Sigmoid colon (tissue), 6 donors: ENCODE measurements at regions not wholly inside any gene's neighbourhood (a gene's known extent, or its start where the extent isn't known, plus 50 kb on each side); places are given as distances from the start of the nearest gene placed in this dataset.

ENCODE experiments used
- DNase-seq: peaks from one replicate; pipeline ENCODE4 v3.0.0-alpha.2; 2019
- H3K27ac ChIP-seq, 4 donors: fragments of 200-600 bp; sonication (generic); one replicate each; pipeline ENCODE4 v1.5.1; 2016 to 2019; ENCODE audit warnings: mild to moderate bottlenecking in 1 of 4
- H3K27me3 ChIP-seq, 3 donors: fragments of 200-600 bp; sonication (generic); one replicate each; pipeline ENCODE4 v1.5.1; 2019; ENCODE audit warnings: mild to moderate bottlenecking in 1 of 3
- H3K36me3 ChIP-seq, 4 donors: fragments of 200-600 bp; sonication (generic); one replicate each; pipeline ENCODE4 v1.5.1; 2016 to 2019
- H3K4me1 ChIP-seq, 4 donors: fragments of 200-600 bp; sonication (generic); one replicate each; pipeline ENCODE4 v1.5.1; 2017 to 2019
- H3K4me3 ChIP-seq, 4 donors: fragments of 200-600 bp; sonication (generic); one replicate each; pipeline ENCODE4 v1.5.1; 2017 to 2019; ENCODE audit warnings: mild to moderate bottlenecking in 2 of 4, moderate library complexity in 1 of 4
- H3K9me3 ChIP-seq, 4 donors: fragments of 200-600 bp in 3 of 4; sonication (generic) in 3 of 4; one replicate each; pipeline versions ENCODE4 v1.5.1 to v1.6.1; 2013 to 2019
- EP300 ChIP-seq, 4 donors: sonication (generic); formaldehyde crosslinking; IDR thresholded peaks; one replicate each; pipeline ENCODE4 v1.6.1; 2017; ENCODE audit warnings: antibody characterized with exemption in 4 of 4
- POLR2A ChIP-seq, 2 donors: fragments of 450-650 bp; IDR thresholded peaks; one replicate each; pipeline ENCODE4 v1.6.1; 2016; ENCODE audit warnings: antibody characterized with exemption in 2 of 2, mild to moderate bottlenecking in 2 of 2, moderate library complexity in 2 of 2
- POLR2AphosphoS5 ChIP-seq, 4 donors: sonication (generic); formaldehyde crosslinking; IDR thresholded peaks; one replicate each; pipeline ENCODE4 v1.6.1; 2017; ENCODE audit warnings: antibody characterized with exemption in 4 of 4
- WGBS, 2 donors: extraction: QIAGEN DNeasy Blood & Tissue Kit; methylation state at CpG; one replicate each; pipeline ENCODE4 v1.1.7; 2013; 5-methylcytosine and 5-hydroxymethylcytosine counted together
- intact Hi-C: fragments of 100-400 bp; cut with DNase I; formaldehyde crosslinking; loops from one replicate; pipeline ENCODE4 v1.15.1; 2023
- TF ChIP-seq, protein P1 (sequence below), 4 experiments: fragments of 450-650 bp in 3 of 4; fragments of 200-600 bp in 1 of 4; IDR thresholded peaks; one replicate each; pipeline ENCODE4 v1.5.1; 2016 to 2019; ENCODE audit warnings: antibody characterized with exemption in 4 of 4, mild to moderate bottlenecking in 3 of 4, moderate library complexity in 2 of 4
- donor health status: healthy with polysubstance abuse.
- donor health status: healthy.

DNA sequence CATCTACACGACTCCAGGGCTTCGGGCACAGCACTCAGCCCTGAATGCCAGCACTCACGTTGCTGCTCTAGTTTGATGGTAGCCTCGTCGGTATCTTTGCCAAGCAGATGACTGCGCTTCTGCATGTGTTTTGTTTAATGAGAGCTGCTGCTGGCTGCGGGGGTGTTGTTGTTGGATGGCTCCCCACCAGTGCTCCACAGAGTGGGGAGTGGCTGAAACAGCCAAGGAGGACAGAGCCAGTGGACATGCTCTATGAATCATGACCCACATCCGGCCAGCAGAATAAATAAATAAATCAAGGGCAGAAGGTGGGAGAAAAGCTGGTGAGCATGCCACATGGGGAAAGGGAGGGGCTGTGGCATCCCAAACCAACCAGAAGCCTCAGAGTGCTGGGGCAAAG lies 131.2 kb upstream of the SOX11 start:
- no peak for DNase-seq
- intact Hi-C loops = no loop called here
- Histone ChIP-seq H3K36me3 (no peaks in the 10 kb centered on the region), H3K4me3 (no peak overlapping the region), H3K27ac (peak overlapping the region in 1 of 4 donors; percentile 4), H3K27me3 (no peaks in the 10 kb centered on the region), H3K4me1 (peaks cover 0 to 13% (median 3%) of the 10 kb centered on the region in 4 donors), H3K9me3 (no peaks in the 10 kb centered on the region)
- WGBS, 2 donors = 68 to 77% methylated on average over 8 of the region's 8 CpGs
- TF ChIP-seq, protein P1, sequence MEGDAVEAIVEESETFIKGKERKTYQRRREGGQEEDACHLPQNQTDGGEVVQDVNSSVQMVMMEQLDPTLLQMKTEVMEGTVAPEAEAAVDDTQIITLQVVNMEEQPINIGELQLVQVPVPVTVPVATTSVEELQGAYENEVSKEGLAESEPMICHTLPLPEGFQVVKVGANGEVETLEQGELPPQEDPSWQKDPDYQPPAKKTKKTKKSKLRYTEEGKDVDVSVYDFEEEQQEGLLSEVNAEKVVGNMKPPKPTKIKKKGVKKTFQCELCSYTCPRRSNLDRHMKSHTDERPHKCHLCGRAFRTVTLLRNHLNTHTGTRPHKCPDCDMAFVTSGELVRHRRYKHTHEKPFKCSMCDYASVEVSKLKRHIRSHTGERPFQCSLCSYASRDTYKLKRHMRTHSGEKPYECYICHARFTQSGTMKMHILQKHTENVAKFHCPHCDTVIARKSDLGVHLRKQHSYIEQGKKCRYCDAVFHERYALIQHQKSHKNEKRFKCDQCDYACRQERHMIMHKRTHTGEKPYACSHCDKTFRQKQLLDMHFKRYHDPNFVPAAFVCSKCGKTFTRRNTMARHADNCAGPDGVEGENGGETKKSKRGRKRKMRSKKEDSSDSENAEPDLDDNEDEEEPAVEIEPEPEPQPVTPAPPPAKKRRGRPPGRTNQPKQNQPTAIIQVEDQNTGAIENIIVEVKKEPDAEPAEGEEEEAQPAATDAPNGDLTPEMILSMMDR (IDR thresholded peaks at IDR 0.05) = no peak
- TF ChIP-seq EP300 (IDR thresholded peaks at IDR 0.05) = no peak
- no peak for TF ChIP-seq POLR2AphosphoS5 (IDR thresholded peaks at IDR 0.05)
- no peak for TF ChIP-seq POLR2A (IDR thresholded peaks at IDR 0.05)

DNA sequence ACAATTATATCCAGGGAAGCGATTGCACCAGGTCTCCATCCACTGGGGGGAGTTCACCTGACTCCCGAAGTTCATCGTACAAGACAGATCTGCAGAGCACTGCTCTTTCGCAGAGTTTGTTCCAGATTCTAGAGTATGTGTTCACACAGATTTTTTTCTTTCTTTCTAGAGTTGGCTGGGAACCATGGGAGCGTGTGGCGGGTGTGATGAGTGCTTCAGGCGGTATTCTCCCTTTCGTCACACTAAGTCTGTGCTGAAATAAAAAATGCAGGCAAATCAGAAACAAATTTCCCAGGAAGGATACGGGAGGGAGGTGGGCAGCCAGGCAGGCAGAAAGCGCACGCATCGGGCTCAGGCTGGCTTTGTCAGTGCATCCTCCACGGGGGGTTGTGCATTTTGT lies 129.8 kb upstream of the SOX11 start:
- Histone ChIP-seq H3K36me3 (no peaks in the 10 kb centered on the region), H3K4me1 (peaks cover 0 to 13% (median 3%) of the 10 kb centered on the region in 4 donors), H3K27ac (no peak overlapping the region), H3K27me3 (no peaks in the 10 kb centered on the region), H3K4me3 (no peak overlapping the region), H3K9me3 (no peaks in the 10 kb centered on the region)
- intact Hi-C loops = no loop called here
- TF ChIP-seq, protein P1 (IDR thresholded peaks at IDR 0.05) = no peak
- TF ChIP-seq POLR2AphosphoS5 (IDR thresholded peaks at IDR 0.05) (no peak), POLR2A (IDR thresholded peaks at IDR 0.05) (no peak), EP300 (IDR thresholded peaks at IDR 0.05) (no peak)
- WGBS, 2 donors = 85 to 86% methylated on average over 13 of the region's 13 CpGs
- no peak for DNase-seq

- Histone ChIP-seq H3K27ac (no peak overlapping the region), H3K4me3 (no peak overlapping the region), H3K36me3 (no peaks in the 10 kb centered on the region), H3K27me3 (no peaks in the 10 kb centered on the region), H3K4me1 (peaks cover 0 to 13% (median 3%) of the 10 kb centered on the region in 4 donors), H3K9me3 (no peaks in the 10 kb centered on the region)
- WGBS, 2 donors = 87 to 94% methylated on average over 3 of the region's 3 CpGs
- intact Hi-C loops = no loop called here
- DNase-seq = no peak
- TF ChIP-seq POLR2AphosphoS5 (IDR thresholded peaks at IDR 0.05) (no peak), POLR2A (IDR thresholded peaks at IDR 0.05) (no peak), EP300 (IDR thresholded peaks at IDR 0.05) (no peak)
- TF ChIP-seq, protein P1 (IDR thresholded peaks at IDR 0.05) = no peak
Measured at GRCh38 chr2:5562865-5563264, 129.3 kb upstream of the SOX11 start.

- intact Hi-C loops = no loop called here
- WGBS, 2 donors = 89% methylated on average over 12 of the region's 12 CpGs
Measured at GRCh38 chr2:5563411-5563810, 128.8 kb upstream of the SOX11 start.

More at GRCh38 chr2:5563411-5563810, 128.8 kb upstream of the SOX11 start:
- no peak overlapping the region for H3K27ac ChIP-seq
- TF ChIP-seq POLR2AphosphoS5 (IDR thresholded peaks at IDR 0.05) (no peak), POLR2A (IDR thresholded peaks at IDR 0.05) (no peak), EP300 (IDR thresholded peaks at IDR 0.05) (no peak)
- TF ChIP-seq, protein P1 (IDR thresholded peaks at IDR 0.05) = no peak
- no peak overlapping the region for H3K4me3 ChIP-seq
- H3K27me3 ChIP-seq = no peaks in the 10 kb centered on the region
- peaks cover 0 to 13% (median 3%) of the 10 kb centered on the region in 4 donors for H3K4me1 ChIP-seq
- no peaks in the 10 kb centered on the region for H3K9me3 ChIP-seq
- no peaks in the 10 kb centered on the region for H3K36me3 ChIP-seq
- no peak for DNase-seq
